ENCODE measurements at regions not wholly inside any gene's neighbourhood (a gene's known extent, or its start where the extent isn't known, plus 50 kb on each side); places are given as distances from the start of the nearest gene placed in this dataset.
A peak's percentile ranks its signal among the peaks of the same experiment; 100 is the strongest.

DNA sequence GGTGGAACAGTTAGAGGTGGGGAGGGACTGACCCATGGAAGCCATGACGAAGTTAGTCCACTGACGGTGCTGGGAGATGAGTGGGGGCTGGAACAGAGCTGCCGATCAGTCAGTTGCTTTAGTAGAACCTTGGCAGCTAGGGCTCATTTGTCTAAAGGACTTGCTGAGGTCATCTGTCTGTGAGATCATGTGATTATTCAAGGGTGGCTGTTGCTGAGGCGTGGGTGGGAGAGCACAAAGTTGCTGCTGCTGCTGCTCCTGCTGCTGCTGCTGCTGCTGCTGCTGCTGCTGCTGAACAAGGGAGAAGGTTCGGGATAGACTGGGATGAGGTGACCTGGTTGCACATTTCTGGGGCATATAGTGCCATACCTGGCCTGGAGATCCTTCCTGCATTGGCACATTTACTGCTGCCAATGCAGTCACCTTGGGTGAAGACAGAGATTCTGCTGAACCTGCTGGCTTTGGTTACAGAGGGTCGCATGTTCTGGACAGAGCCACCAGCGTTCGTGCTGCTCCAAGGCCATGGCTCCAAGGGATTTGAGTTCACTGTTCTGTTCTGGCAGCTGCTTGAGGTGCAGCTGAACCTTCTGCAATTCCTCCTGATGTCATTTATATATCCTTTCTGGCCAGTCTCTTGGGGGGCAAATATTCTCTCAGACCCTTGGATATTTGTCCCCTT lies 840.5 kb downstream of the HACE1 start:
- Histone ChIP-seq H3K27ac (ENCODE audit: control insufficient read depth, insufficient read depth) (no peak overlapping the region), H3K36me3 (ENCODE audit: control insufficient read depth in 2 of 2, insufficient read depth in 2 of 2, low read length in 1 of 2) (no peaks in the 10 kb centered on the region), H3K9ac (ENCODE audit: control insufficient read depth, insufficient read depth, low read length) (no peak overlapping the region), H3K4me2 (ENCODE audit: control insufficient read depth, insufficient read depth) (no peak overlapping the region), H4K20me1 (ENCODE audit: control insufficient read depth, insufficient read depth) (no peaks in the 10 kb centered on the region), H3K79me2 (ENCODE audit: control insufficient read depth, insufficient read depth, low read length) (no peaks in the 10 kb centered on the region), H2AFZ (ENCODE audit: control insufficient read depth, low read depth, low read length) (no peak overlapping the region), H3K9me3 (replicated peaks; ENCODE audit: control insufficient read depth, insufficient read depth, low read length) (no peaks in the 10 kb centered on the region), H3K27me3 (replicated peaks in 1 of 2; ENCODE audit: control insufficient read depth in 2 of 2, insufficient read depth in 2 of 2, low read length in 1 of 2) (no peaks in the 10 kb centered on the region), H3K4me1 (ENCODE audit: control insufficient read depth, insufficient read depth, low read length) (no peaks in the 10 kb centered on the region), H3K4me3 (no peak overlapping the region)
- intact Hi-C loops (cut with micrococcal nuclease; ENCODE audit: unreplicated experiment) (loop anchor here (10.0 kb wide), 1 partner anchor 506 kb away; no protein-coding TSS in a partner anchor), in situ Hi-C loops (cut with MboI) (no loop called here)
- TF ChIP-seq E4F1 (IDR thresholded peaks at IDR 0.05; ENCODE audit: borderline replicate concordance, partially characterized antibody) = no peak
- TF ChIP-seq USF2 (IDR thresholded peaks at IDR 0.05; ENCODE audit: borderline replicate concordance, low read depth, low read length) = no peak
- peak in 1 of 2 experiments; percentile 42; a peak in 1 of 3 replicates for TF ChIP-seq EGR1 (IDR thresholded peaks at IDR 0.05; ENCODE audit: borderline replicate concordance in 1 of 2, low read depth in 2 of 2, low read length in 2 of 2)
- no peak for TF ChIP-seq TARDBP (IDR thresholded peaks at IDR 0.05; ENCODE audit: borderline replicate concordance)
- peak; percentile 54; the same call in 1 of the 2 replicates for TF ChIP-seq RAD51 (IDR thresholded peaks at IDR 0.05)
- no peak for TF ChIP-seq RFX5 (IDR thresholded peaks at IDR 0.05; ENCODE audit: low read depth, low read length)
- TF ChIP-seq ZBTB4 (CRISPR knock-in tag; IDR thresholded peaks at IDR 0.05) = no peak
- DNase-seq (ENCODE audit: low read depth, low spot score) = no peak
- BruUV-seq (replicated peaks) = no TSS peak
- peak; percentile 68 for FAIRE-seq
- SMC1A ChIA-PET (ENCODE audit: uncharacterized antibody, unreplicated experiment) = interaction anchor here (0.9 kb wide), 1 partner anchor 11 kb away, joined by 3 read pairs; no protein-coding TSS in a partner anchor
- RAD21 ChIA-PET (ENCODE audit: unreplicated experiment) = no interaction called here
- WGBS (ENCODE audit: insufficient coverage, insufficient replicate concordance, low lambda C conversion rate, missing lambda C conversion rate) = 16% methylated on average over 8 of the region's 8 CpGs
- POLR2A ChIA-PET = no interaction called here
- peak; percentile 50 for ATAC-seq
- CTCF ChIA-PET = no interaction called here
